Ishikawa (cell line): ENCODE measurements at regions not wholly inside any gene's neighbourhood (a gene's known extent, or its start where the extent isn't known, plus 50 kb on each side); places are given as distances from the start of the nearest gene placed in this dataset.

Experiments used
- CEBPB ChIP-seq: IDR thresholded peaks from 2 replicates; pipeline ENCODE4 v1.6.1; 2012
- CREB1 ChIP-seq: IDR thresholded peaks from 2 replicates; pipeline ENCODE4 v1.6.1; 2012; ENCODE audit warnings: low read depth
- EGR1 ChIP-seq: IDR thresholded peaks from 2 replicates; pipeline ENCODE4 v1.6.1; 2012
- EP300 ChIP-seq: IDR thresholded peaks from 2 replicates; pipeline ENCODE4 v1.6.1; 2012; ENCODE audit warnings: borderline replicate concordance
- NFIC ChIP-seq: IDR thresholded peaks from 2 replicates; pipeline ENCODE4 v1.6.1; 2012
- RAD21 ChIP-seq: IDR thresholded peaks from 2 replicates; pipeline ENCODE4 v1.6.1; 2012; ENCODE audit warnings: low read depth
- TAF1 ChIP-seq: IDR thresholded peaks from 2 replicates; pipeline ENCODE4 v1.6.1; 2012; ENCODE audit warnings: low read depth, mild to moderate bottlenecking
- TCF12 ChIP-seq: IDR thresholded peaks from 2 replicates; pipeline ENCODE4 v1.6.1; 2012; ENCODE audit warnings: low read depth
- YY1 ChIP-seq: IDR thresholded peaks from 2 replicates; pipeline ENCODE4 v1.6.1; 2012; ENCODE audit warnings: low read depth
- TF ChIP-seq, protein P1 (sequence below): IDR thresholded peaks from 2 replicates; pipeline ENCODE4 v1.6.1; 2012; ENCODE audit warnings: low read depth, mild to moderate bottlenecking
- TF ChIP-seq, protein P2 (sequence below): IDR thresholded peaks from 2 replicates; pipeline ENCODE4 v1.6.1; 2012

DNA sequence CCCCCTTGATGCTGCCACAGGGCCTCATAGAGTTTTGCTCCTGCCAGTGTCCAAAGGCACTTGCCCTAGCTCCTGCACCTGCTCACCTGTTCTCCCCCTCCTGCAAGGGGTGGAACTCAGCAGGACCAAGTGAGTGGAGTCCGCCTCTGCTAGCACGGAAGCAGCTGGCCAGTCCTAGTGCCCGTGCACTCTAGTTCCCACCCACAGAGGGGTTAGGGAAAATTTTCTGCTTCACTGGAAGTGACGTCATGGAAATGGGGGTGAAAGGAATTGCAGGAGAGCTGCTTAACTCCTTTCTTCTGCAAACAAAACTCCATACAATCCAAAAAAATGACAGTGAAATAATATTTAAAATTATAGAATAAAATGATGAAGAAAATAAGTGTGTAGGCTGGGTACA, 609.7 kb upstream of the SLITRK1 start:
- TF ChIP-seq, protein P1, sequence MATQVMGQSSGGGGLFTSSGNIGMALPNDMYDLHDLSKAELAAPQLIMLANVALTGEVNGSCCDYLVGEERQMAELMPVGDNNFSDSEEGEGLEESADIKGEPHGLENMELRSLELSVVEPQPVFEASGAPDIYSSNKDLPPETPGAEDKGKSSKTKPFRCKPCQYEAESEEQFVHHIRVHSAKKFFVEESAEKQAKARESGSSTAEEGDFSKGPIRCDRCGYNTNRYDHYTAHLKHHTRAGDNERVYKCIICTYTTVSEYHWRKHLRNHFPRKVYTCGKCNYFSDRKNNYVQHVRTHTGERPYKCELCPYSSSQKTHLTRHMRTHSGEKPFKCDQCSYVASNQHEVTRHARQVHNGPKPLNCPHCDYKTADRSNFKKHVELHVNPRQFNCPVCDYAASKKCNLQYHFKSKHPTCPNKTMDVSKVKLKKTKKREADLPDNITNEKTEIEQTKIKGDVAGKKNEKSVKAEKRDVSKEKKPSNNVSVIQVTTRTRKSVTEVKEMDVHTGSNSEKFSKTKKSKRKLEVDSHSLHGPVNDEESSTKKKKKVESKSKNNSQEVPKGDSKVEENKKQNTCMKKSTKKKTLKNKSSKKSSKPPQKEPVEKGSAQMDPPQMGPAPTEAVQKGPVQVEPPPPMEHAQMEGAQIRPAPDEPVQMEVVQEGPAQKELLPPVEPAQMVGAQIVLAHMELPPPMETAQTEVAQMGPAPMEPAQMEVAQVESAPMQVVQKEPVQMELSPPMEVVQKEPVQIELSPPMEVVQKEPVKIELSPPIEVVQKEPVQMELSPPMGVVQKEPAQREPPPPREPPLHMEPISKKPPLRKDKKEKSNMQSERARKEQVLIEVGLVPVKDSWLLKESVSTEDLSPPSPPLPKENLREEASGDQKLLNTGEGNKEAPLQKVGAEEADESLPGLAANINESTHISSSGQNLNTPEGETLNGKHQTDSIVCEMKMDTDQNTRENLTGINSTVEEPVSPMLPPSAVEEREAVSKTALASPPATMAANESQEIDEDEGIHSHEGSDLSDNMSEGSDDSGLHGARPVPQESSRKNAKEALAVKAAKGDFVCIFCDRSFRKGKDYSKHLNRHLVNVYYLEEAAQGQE, result no peak
- TF ChIP-seq RAD21 (no peak), EGR1 (no peak), EP300 (no peak), TCF12 (no peak), NFIC (no peak), TAF1 (no peak), CREB1 (no peak), YY1 (no peak), CEBPB (no peak)
- TF ChIP-seq, protein P2, sequence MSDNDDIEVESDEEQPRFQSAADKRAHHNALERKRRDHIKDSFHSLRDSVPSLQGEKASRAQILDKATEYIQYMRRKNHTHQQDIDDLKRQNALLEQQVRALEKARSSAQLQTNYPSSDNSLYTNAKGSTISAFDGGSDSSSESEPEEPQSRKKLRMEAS, result no peak
